ENCODE measurements at regions not wholly inside any gene's neighbourhood (a gene's known extent, or its start where the extent isn't known, plus 50 kb on each side); places are given as distances from the start of the nearest gene placed in this dataset.
A peak's percentile ranks its signal among the peaks of the same experiment; 100 is the strongest.
"Not testable (repeated sequence)": the region's sequence is repeated elsewhere in the genome, so short reads cannot be mapped to it uniquely, and the experiment has no call there.

DNA sequence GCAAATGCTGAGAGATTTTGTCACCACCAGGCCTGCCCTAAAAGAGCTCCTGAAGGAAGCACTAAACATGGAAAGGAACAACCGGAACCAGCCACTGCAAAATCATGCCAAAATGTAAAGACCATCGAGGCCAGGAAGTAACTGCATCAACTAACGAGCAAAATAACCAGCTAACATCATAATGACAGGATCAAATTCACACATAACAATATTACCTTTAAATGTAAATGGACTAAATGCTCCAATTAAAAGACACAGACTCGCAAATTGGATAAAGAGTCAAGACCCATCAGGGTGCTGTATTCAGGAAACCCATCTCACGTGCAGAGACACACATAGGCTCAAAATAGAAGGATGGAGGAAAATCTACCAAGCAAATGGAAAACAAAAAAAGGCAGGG, 387.2 kb upstream of the FAR2 start:
- intact Hi-C loops (cut with DNase I); DNase-seq; ATAC-seq: not testable (repeated sequence)

DNA sequence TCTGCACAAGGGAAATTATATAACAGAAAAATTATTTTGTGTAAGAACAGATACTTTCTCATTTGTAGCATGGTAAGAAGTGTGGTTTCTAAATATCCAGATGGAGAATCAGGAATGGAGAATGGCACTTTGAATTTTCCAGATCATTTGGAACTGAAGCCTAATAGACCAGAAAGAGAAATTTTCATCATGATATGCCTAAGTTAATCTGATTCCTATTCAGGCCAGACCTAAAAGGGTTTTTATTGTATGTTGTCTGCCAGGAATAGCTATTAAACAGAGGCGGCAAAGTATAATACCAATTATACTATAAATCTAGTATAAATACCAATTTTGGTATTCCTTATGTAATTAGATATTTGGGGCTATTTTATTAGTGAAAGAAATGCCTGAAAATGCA, 382.7 kb upstream of the FAR2 start:
- ATAC-seq: no peak
- no peak for DNase-seq
- intact Hi-C loops (cut with DNase I): no loop called here

DNA sequence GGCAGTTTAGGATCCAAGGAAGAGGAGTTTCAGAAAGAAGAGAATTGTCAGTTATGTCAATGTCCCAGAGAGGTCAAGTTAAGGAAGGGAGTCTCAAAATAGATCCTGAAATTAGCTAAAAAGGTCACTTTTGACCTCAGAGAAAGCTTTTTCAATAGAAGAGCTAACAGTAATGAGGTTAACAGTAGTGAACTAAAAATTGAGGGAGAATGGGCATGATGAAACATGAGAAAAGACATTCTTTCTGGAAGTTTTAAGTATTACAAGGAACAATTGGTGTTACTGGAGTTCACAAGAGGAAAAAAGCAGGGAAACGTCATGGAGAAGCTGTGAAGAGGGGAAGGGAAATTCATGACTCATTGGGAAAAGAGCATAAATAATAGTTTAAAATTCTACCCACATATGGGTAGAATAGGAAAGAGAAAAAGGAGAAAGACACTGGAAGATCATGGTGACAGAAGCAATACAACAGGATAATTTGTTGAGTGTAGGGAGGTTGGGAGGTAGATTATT, 381.2 kb upstream of the FAR2 start:
- ATAC-seq: no peak
- intact Hi-C loops (cut with DNase I): no loop called here

DNA sequence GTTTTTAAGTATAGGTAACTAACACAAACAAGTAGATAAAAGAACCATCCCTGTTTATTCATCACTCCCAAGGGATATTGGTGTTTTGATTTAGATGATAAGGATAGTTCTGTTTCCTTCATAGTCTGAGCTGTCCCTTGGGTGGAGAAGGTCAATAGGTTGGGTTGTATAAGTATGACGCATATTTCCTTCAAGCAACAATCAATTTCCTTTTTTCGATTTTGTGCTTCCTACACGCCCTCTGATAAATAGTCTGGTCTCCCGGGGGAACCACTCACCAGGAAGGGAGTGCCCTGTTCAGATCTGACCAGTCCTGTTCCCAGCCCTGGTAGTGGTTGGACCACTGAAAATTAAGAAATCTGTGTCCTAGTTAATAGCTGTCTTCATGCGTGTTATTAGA, 378.8 kb upstream of the FAR2 start:
- peak; percentile 47 to 88 for ATAC-seq
- DNase-seq: peak; percentile 66
- intact Hi-C loops (cut with DNase I): no loop called here

More for the DNA sequence above, 381.2 kb upstream of the FAR2 start:
- no peak for DNase-seq

DNA sequence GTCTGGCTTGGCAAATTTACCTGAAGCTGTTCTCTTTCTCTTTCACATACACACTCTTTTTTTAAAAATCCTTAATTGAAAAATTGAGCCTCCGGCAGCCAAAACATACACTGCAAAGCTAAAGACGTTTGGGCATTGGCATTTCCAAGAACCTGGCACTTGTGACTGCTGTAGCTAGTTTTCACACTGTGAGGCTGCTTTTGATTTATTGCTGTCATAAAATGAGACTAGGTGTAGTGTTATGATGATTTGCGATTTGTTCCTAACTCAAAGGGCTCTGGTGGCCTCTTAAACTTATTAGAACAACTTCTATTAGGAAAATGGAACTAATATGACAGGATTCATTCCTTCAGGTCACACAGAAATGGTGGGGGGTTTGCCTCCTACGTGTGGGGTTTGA, 377.1 kb upstream of the FAR2 start:
- DNase-seq: no peak
- no peak for ATAC-seq
- intact Hi-C loops (cut with DNase I): no loop called here

DNA sequence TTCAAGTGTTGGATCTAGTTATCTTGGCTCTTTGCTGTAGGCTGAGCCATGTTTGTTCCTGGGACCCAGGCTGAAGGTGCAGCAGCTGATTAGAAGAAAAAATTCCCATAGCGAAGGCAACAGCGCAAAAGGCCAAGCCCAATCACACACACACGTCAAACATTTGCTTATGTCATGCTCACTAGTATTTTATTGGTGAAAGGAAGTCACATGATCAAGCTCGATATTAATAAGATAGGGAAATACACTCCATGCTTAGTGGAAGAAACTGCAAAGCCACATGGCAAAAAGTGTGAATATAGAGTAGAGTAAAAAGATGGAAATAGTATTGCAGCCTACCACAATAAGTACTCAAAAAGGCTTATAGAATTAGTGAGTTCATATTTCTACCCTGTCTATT, 373.5 kb upstream of the FAR2 start:
- intact Hi-C loops (cut with DNase I): no loop called here
- ATAC-seq (no peak), DNase-seq (no peak)

DNA sequence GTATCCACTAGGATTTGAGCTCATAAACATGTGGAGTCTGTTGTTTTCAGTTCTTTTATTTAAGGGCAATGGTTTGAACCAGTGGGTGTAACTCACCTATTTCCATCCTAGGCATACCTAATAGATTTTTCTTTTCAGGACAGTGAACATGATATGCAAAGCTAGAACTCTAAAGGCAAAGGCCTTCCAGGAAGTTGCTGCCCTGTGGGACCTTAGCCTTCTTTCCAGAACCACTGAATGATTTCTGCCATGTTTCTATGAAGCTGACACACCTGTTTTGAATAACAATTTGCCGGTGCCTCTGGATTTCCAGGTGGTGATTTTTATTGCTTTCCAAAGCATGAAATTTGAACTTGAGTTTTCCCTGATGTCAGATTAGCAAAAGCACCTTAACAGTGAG, 372.9 kb upstream of the FAR2 start:
- no peak for DNase-seq
- intact Hi-C loops (cut with DNase I): no loop called here

DNA sequence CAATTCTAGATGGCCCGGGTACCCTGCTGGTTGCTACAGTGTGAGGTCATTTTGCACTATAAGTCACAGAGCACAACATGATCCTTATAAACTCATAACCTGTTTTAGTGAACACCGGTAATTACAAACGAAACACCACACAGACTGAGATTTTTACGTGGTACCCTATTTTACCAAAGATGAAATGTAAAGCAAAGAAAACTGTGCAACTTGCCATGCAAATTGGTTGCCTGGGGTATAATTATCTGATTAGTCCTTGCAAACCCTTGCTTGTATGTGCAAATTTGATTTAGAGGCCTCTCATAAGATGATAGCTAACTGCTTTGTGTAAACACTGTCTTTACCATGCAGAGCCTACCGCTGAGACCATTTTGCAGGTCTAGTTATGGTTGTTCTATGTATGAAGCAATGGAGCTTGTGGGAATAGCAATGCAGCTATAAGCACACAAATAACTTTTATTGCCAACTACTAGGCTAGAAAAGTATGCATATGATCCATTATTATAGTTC, 372.1 kb upstream of the FAR2 start:
- ATAC-seq (no peak), DNase-seq (no peak)
- intact Hi-C loops (cut with DNase I): no loop called here

More for the DNA sequence above, 372.9 kb upstream of the FAR2 start:
- ATAC-seq: no peak

DNA sequence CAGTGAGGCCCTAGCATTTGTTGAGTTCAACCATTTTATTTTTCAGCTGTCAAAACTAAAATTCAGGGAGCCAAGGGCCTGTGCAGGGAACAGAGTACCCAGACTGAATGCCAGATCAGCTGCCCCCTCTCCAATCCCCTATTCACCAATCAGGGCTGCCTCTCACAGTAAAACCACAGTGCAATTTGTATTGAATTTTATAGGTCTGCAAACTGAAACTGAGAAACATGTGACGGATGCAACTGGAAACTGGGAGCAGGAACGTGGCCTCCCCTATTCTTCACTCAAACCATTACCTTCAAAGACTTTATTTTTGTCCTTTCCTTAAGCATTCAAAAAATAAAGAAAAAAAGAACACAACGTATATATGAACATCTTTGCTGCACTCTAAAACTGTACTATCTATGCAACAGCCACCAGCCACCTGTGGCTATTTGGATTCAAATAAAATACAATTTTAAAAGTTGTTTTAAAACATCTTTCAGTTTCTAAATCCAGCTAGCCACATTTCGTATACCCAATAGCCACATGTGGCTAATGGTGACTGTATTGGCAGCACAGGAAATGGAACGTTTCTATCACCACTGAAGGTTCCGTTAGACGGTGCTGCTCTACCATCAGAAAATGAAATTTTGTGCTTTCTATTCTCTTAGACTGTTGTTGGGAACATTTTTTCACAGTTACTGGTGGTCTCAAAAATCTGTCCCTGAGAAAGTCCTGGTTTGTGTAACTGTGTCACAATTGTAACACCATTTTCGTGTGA, 371.3 kb upstream of the FAR2 start:
- no peak for ATAC-seq
- intact Hi-C loops (cut with DNase I): no loop called here
- no peak for DNase-seq

DNA sequence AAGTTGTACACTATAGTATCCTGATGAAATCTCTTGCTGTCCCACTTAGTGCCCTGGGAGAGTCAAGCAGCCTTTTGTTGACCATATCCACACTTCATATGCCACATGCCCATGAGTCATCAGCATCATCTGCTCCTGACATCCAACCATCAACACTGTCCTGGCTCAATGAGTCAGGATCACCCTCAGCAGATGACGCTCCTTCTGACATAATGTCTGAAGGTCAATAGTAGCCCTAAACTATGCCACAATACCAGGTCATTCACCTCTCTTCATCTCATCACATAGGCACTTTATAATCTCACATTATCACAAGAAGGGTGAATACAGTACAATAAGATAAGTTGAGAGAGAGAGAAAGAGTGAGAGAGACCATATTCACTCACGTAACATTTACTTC, 369.0 kb upstream of the FAR2 start:
- DNase-seq: no peak
- peak in 1 of 2 donors; percentile 19 for ATAC-seq
- intact Hi-C loops (cut with DNase I): loop anchor here in 1 of 2 donors (10.0 kb wide), 1 partner anchor 85 kb away; no protein-coding TSS in a partner anchor

DNA sequence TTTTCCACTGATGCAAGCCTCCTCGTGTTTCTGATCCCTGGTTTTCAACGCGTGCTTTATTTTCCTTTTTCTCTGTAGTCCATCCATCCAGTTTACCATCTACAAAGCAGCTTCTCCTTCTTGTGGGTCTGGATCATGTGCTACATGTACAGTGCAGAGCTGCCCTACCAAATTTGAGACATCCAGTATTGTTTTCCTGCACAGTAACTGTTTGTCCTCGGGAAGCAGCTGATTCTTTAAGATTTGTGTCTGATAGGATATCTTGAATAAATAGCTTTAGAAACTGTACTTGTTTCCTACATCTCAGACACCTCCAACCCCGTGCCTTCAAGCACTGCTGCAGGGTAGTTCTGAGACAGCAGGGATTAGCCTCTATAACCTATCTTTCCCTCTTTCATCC, 368.1 kb upstream of the FAR2 start:
- intact Hi-C loops (cut with DNase I): loop anchor here in 1 of 2 donors (10.0 kb wide), 1 partner anchor 84 kb away; no protein-coding TSS in a partner anchor

DNA sequence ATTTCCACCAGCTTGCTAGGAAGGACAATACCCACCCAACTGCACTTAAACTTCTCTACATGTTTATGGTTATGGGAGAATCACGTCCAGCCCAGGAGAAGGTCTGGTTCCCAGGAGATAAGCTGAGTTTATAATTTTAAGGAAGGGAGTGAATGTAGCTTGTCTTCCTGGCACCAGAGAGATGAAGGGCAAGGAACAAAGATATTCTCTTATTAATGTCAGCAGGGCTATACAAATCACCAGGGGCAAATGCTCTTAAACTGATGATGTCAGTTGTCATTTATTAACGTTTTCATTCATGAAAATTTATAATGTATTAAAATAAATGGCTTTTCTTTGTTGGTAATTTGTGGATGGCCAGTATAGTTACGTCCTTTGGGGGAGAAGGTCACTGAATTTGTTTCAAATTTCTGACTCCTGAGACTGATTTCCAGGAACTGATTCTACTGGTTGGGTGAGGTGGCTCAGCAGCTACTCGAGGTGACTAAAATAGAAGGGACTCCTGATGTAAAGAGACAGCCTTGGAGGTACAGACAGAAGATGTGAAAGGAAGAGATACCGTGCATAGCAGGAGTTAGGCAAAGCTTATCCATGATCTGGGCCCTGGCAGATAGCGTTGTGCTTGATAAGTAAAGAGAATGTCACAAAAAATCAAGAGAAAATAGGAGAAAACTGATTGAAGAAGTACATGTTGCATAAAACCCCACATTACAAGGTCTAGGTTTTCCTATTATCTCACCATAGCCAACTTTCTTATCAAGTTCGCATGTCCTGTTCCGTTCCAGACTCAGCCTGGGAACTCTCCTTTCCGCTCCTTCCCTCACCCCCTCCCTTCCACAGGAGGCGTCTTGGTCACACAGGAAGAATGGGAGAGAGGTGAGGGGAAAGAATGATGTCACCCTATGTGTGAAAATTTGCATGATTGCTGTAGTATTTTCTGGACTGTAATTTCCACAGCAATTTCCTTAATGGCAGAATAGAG, 367.1 kb upstream of the FAR2 start:
- DNase-seq (peak; percentile 33), ATAC-seq (peak in 1 of 2 donors; percentile 72)
- intact Hi-C loops (cut with DNase I): loop anchor here in 1 of 2 donors (10.0 kb wide), 1 partner anchor 83 kb away; no protein-coding TSS in a partner anchor

More for the DNA sequence above, 368.1 kb upstream of the FAR2 start:
- DNase-seq (no peak), ATAC-seq (no peak)

DNA sequence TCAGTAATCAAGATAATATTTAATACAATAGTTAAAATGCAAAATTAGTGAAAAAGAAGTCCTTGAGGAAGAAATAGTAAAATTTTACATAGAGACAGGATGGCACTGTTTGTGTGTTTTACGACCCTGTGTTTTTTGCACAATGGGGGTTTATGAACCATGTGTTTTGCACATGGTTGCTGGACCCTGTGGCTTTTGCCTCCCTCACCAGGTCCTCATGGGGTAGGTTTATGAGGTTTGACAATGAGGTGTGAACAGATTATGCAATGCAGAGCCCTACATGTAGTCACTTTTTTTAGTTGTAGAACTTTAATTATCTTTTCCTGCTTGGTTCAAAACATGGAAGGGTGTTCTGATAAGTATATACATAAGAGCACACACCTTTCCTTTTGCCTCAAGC, 366.3 kb upstream of the FAR2 start:
- ATAC-seq: no peak
- intact Hi-C loops (cut with DNase I): loop anchor here in 1 of 2 donors (10.0 kb wide), 1 partner anchor 82 kb away; no protein-coding TSS in a partner anchor

DNA sequence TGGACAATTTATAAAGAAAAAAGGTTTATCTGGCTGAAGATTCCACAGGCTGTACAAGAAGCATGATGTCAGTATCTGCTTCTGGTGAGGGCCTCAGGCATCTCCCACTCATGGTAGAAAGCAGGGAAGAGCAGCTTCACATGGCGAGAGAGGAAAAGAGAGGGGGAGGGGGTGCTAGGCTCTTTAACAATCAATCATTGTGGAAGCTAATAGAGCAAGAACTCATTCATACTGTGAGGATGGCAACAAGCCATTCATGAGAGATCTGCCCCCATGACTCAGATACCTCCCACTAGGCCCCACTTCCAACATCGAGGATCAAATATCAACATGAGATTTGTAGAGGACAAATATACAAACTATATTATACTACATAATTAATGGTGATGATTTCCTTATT, 361.9 kb upstream of the FAR2 start:
- no peak for DNase-seq
- intact Hi-C loops (cut with DNase I): loop anchor here in 1 of 2 donors (10.0 kb wide), 1 partner anchor 78 kb away; no protein-coding TSS in a partner anchor
- no peak for ATAC-seq

More for the DNA sequence above, 366.3 kb upstream of the FAR2 start:
- no peak for DNase-seq

DNA sequence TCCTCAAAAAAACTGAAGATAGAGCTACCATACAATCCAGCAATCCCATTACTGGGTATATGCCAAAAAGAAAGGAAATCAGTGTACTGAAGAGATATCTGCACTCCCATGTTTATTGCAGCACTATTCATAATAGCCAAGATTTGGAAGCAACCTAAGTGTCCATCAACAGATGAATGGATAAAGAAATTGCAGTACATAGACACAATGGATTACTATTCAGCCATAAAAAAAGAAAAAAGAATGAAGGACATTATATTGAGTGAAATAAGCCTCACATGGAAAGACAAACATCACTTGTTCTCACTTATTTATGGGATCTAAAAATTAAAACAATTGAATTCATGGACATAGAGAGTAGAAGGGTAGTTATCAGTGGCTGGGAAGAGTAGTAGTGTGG, 360.8 kb upstream of the FAR2 start:
- ATAC-seq, DNase-seq: not testable (repeated sequence)
- intact Hi-C loops (cut with DNase I): loop anchor here in 1 of 2 donors (10.0 kb wide), 1 partner anchor 77 kb away; no protein-coding TSS in a partner anchor

DNA sequence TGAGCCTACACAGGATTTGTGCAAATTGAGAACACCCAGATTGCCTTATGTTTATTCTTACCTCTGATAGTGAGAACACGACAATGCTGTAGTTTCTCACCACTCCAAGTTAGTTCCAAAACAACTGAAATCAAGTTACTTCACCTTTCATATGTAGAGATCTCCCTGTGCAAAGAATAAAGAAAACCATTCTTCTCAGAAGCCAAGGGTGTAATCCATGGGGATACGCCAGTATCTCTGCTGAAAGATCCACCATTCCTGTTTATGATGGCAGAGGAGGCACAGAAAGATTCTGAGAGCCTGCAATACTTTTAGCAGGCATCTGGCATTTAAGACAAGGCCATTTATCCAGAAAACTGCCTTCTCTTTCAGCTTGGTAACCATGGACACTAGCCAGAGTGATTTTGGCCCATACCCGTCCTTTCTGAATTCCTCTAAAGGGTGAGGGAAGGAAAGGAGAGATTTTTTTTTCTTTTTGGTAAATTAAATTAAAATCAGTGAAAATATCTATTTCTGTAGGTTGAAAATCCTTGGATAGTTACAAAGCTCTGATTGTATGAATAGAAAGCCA, 355.4 kb upstream of the FAR2 start:
- ATAC-seq: peak in 1 of 2 donors; percentile 54
- DNase-seq: no peak
- intact Hi-C loops (cut with DNase I): no loop called here

DNA sequence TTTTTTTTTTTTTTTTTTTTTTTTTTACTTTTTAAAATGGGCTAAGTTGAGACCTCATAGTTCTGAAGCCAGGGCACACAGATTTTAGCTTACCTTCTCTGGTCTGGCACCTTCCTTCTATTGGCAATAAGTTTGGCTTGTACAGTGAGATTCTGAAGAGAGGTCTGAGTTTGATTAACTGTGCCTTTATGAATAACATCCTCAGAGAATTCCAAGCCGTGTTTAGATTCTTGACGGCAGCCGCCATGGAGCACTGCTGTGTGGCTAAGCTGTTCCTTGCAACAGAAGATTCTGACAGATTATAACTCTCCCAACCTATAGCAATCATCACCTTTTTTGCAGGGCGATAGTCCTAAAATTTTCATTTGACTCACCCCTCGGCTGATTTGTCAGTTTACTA, 354.9 kb upstream of the FAR2 start:
- intact Hi-C loops (cut with DNase I): no loop called here
- DNase-seq (no peak), ATAC-seq (no peak)

DNA sequence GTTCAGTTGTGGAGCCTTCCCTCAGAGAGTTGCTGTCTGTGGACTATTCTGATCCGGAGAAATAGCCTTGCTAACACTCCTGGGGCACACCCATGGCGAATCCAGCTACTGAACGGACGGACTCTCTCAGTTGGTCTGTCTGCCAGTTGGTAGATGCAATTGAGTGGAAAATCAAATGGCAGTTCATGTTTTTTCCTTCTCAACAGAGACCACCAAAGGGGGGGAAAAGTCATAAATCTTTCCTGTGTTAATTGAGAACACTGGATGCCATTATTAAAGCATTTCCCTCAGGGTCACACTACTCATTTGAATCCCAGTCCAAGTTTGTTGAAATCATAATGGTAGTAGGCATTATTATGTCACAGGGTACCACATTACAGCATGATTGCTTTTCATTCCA, 354.3 kb upstream of the FAR2 start:
- ATAC-seq: no peak
- intact Hi-C loops (cut with DNase I): no loop called here
- no peak for DNase-seq

DNA sequence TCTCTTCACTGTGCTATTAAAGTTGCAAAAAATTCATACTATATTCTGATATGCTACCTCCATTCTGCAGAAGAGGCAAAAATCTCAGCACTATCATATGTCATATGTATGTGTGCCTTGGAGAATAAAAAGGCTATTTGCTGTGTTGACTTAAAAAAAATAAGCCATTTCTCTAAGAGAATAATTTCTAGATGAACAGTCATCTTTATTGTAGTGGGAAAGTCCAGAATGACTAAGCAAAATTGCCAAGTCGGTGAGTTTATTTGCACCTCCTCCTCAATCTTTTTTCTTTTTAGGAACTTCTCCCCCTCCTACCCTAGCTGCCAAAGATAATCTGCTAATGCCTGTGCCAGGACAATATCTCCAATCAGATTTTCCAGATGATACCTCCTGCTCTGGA, 353.8 kb upstream of the FAR2 start:
- no peak for DNase-seq
- intact Hi-C loops (cut with DNase I): no loop called here
- no peak for ATAC-seq

Data from left cardiac atrium (tissue), 4 donors.